Loucy (cell line): ENCODE measurements at regions not wholly inside any gene's neighbourhood (a gene's known extent, or its start where the extent isn't known, plus 50 kb on each side); places are given as distances from the start of the nearest gene placed in this dataset.

Experiments
- H2AFZ ChIP-seq: fragments of 200-600 bp; sonication (generic); 2 replicates; pipeline ENCODE4 v1.6.0; 2016; ENCODE audit warnings: antibody characterized with exemption, mild to moderate bottlenecking, low read length, moderate library complexity
- H3F3A ChIP-seq: fragments of 200-600 bp; 2 replicates; pipeline ENCODE4 v1.6.0; 2016; ENCODE audit warnings: antibody characterized with exemption, low read depth, mild to moderate bottlenecking
- H3K27me3 ChIP-seq: fragments of 200-600 bp; sonication (generic); 2 replicates; pipeline ENCODE4 v1.6.1; 2014; ENCODE audit warnings: low read length, mild to moderate bottlenecking; ENCODE audit not compliant: insufficient read depth, poor library complexity, severe bottlenecking
- H3K36me3 ChIP-seq: fragments of 200-600 bp; sonication (generic); 2 replicates; pipeline ENCODE4 v1.6.1; 2016; ENCODE audit warnings: low read length; ENCODE audit not compliant: insufficient read depth
- H3K4me1 ChIP-seq: fragments of 200-600 bp; sonication (generic); 2 replicates; pipeline ENCODE4 v1.5.1; 2014; ENCODE audit warnings: low read length, mild to moderate bottlenecking; ENCODE audit not compliant: insufficient read depth, poor library complexity, severe bottlenecking
- H3K4me2 ChIP-seq: fragments of 200-600 bp; sonication (generic); 2 replicates; pipeline ENCODE4 v1.6.0; 2014; ENCODE audit warnings: antibody characterized with exemption, low read length, low read depth, mild to moderate bottlenecking; ENCODE audit not compliant: poor library complexity, severe bottlenecking
- H3K4me3 ChIP-seq: fragments of 200-600 bp; sonication (generic); 2 replicates; pipeline ENCODE4 v1.5.1; 2014; ENCODE audit warnings: low read length, mild to moderate bottlenecking, mixed read lengths; ENCODE audit not compliant: poor library complexity, severe bottlenecking
- H3K79me2 ChIP-seq: fragments of 200-600 bp; sonication (generic); 2 replicates; pipeline ENCODE4 v1.6.1; 2014; ENCODE audit warnings: low read length; ENCODE audit not compliant: insufficient read depth
- H3K9ac ChIP-seq: fragments of 200-600 bp; sonication (generic); 2 replicates; pipeline ENCODE4 v1.6.0; 2014; ENCODE audit warnings: mild to moderate bottlenecking, low read depth, low read length, moderate library complexity; ENCODE audit not compliant: poor library complexity, severe bottlenecking
- H3K9me2 ChIP-seq: fragments of 200-600 bp; sonication (generic); replicated peaks from 2 replicates; pipeline ENCODE4 v1.6.1; 2016; ENCODE audit warnings: low read depth, low read length, mixed read lengths
- H3K9me3 ChIP-seq: fragments of 200-600 bp; sonication (generic); 2 replicates; pipeline ENCODE4 v1.6.1; 2014; ENCODE audit warnings: mild to moderate bottlenecking, antibody characterized with exemption, low read length, low read depth; ENCODE audit not compliant: insufficient read depth
- H4K20me1 ChIP-seq: fragments of 200-600 bp; sonication (generic); 2 replicates; pipeline ENCODE4 v1.6.0; 2014; ENCODE audit warnings: antibody characterized with exemption, low read length, mild to moderate bottlenecking; ENCODE audit not compliant: insufficient read depth, poor library complexity, severe bottlenecking
- CTCF ChIP-seq: fragments of 200-600 bp; sonication (generic); conservative IDR thresholded peaks from 2 replicates; pipeline ENCODE4 v1.5.1; 2014; ENCODE audit warnings: mild to moderate bottlenecking, antibody characterized with exemption, low read length
- EZH2phosphoT487 ChIP-seq: fragments of 200-600 bp; IDR thresholded peaks from 2 replicates; pipeline ENCODE4 v1.6.1; 2018; ENCODE audit warnings: antibody characterized with exemption, mild to moderate bottlenecking, moderate library complexity, borderline replicate concordance

DNA sequence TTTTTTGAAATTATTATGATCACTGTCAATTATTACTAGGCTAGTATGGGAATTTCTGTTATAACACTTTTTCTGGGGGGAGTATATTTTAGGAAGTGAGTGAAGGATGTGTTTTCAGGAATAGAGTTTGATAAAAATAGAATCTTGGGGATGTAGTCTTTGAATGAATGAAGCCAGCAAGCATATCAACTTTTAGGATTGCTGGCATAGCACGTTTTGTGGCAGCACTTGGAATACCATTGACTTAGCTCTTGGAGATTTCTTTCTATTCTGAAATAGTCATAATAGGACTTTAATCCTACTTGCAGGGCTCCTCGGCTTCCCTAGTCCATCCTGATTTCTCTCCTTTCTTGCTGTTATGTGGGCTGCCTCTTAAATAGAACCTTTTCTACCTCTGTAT lies 141.6 kb downstream of the DACT1 start:
- H4K20me1 ChIP-seq: no peaks in the 10 kb centered on the region
- no peaks in the 10 kb centered on the region for H3K27me3 ChIP-seq

GRCh38 chr14:58780185-58780584 lies 142.4 kb downstream of the DACT1 start:
- H3K4me3 ChIP-seq: no peak overlapping the region
- no peaks in the 10 kb centered on the region for H3K4me1 ChIP-seq
- no peaks in the 10 kb centered on the region for H3K36me3 ChIP-seq
- H3K9ac ChIP-seq: no peak overlapping the region
- H4K20me1 ChIP-seq: no peaks in the 10 kb centered on the region
- no peak overlapping the region for H2AFZ ChIP-seq
- TF ChIP-seq CTCF (no peak), EZH2phosphoT487 (no peak)
- H3K79me2 ChIP-seq: no peaks in the 10 kb centered on the region
- no peaks in the 10 kb centered on the region for H3K9me2 ChIP-seq
- H3K4me2 ChIP-seq: no peak overlapping the region
- H3K9me3 ChIP-seq: no peaks in the 10 kb centered on the region
- no peaks in the 10 kb centered on the region for H3K27me3 ChIP-seq
- no peaks in the 10 kb centered on the region for H3F3A ChIP-seq

More for the DNA sequence above, 141.6 kb downstream of the DACT1 start:
- no peak for TF ChIP-seq EZH2phosphoT487
- TF ChIP-seq CTCF: no peak
- H3K9me2 ChIP-seq: no peaks in the 10 kb centered on the region
- no peaks in the 10 kb centered on the region for H3K36me3 ChIP-seq
- H2AFZ ChIP-seq: no peak overlapping the region
- H3K4me1 ChIP-seq: no peaks in the 10 kb centered on the region
- H3K9me3 ChIP-seq: no peaks in the 10 kb centered on the region
- no peak overlapping the region for H3K4me2 ChIP-seq
- H3K79me2 ChIP-seq: no peaks in the 10 kb centered on the region
- H3K9ac ChIP-seq: no peak overlapping the region
- no peak overlapping the region for H3K4me3 ChIP-seq
- H3F3A ChIP-seq: no peaks in the 10 kb centered on the region

DNA sequence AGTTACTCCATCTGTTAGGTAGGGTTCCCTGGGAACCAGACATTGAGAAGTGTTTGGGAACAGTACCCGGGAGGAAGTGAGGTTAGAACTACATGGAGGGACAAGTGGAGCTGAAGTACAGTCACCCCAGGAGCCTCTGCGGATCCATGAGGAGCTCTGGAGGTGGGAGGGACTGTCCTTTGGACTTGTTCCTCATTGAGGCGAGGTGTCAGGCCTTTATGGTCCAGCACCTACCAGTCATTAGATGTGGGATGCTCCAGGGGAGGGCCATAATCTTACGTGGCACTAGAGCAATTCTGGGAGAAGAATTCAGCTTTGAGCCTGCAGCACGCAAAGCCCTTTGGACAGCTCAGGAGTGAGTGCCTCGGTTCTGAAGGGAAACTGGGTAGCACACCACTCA lies 142.8 kb downstream of the DACT1 start:
- TF ChIP-seq EZH2phosphoT487: no peak
- TF ChIP-seq CTCF: no peak
- H3F3A ChIP-seq: no peaks in the 10 kb centered on the region
- H3K9ac ChIP-seq: no peak overlapping the region
- no peak overlapping the region for H3K4me2 ChIP-seq
- no peak overlapping the region for H3K4me3 ChIP-seq
- no peak overlapping the region for H2AFZ ChIP-seq
- H4K20me1 ChIP-seq: no peaks in the 10 kb centered on the region
- no peaks in the 10 kb centered on the region for H3K9me2 ChIP-seq
- no peaks in the 10 kb centered on the region for H3K27me3 ChIP-seq
- H3K4me1 ChIP-seq: no peaks in the 10 kb centered on the region
- H3K9me3 ChIP-seq: no peaks in the 10 kb centered on the region
- no peaks in the 10 kb centered on the region for H3K79me2 ChIP-seq
- H3K36me3 ChIP-seq: no peaks in the 10 kb centered on the region
